ENCODE measurements at regions not wholly inside any gene's neighbourhood (a gene's known extent, or its start where the extent isn't known, plus 50 kb on each side); places are given as distances from the start of the nearest gene placed in this dataset.

GRCh38 chr2:223701761-223702160 is 99.6 kb upstream of the SCG2 start:
- DNase-seq: no peak

DNA sequence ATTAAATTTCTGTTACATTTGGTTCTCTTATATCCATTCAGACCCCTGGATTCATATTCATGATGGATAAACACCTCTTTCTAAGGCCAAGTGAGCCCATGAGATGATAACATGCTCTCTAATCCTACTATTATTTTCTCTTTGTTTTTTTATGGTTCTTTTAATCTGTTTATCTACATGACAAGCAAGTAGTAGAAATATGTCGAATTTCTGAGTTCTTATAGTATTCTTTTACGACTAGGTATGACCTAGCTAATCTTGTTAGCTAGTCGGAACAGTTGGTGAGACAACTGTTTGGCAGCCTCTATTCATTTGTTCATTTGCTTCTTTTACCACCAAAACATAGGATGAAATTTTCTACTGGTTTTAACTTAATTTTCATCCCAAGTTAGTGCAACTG is 98.1 kb upstream of the SCG2 start:
- no peak for DNase-seq

DNA sequence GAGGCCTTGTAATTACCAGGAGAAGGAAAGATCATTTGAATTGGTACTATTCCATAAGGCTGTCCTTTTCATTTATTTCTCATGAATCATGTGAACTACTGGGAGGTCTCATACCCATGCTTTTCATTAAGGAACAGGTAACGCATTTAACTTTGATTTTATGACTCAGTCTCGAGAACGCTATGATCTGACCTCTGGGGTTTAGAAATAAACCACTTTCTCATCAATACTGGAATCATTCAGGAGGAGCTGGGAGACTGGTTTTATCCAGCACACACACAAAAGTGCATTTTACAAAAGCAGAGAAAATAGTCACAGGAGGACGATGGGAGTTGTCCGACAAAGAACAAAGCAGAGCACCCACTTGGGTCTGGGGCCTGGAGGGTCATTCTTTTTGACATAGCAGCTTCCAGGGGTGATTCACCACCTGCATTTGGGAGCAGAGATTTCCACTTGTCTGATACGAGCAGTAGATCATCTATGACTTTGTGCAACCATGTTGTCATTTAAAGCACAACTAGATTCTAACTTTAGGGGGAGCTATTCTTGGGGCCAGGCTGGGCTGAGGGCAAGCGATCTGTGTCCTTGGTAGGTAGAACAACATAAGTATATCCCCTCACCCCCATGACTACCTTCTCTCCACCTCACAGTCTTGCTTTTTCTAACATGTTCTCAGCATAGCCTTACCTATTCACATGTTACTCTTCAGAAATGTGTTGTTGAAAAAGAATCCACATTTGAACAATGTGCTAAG is 95.9 kb upstream of the SCG2 start:
- peak; percentile 41 for DNase-seq

- no peak for DNase-seq
Measured at GRCh38 chr2:223697316-223697891, 95.2 kb upstream of the SCG2 start.

GRCh38 chr2:223696719-223697118 is 94.6 kb upstream of the SCG2 start:
- DNase-seq: peak; percentile 35

- peak; percentile 70 for DNase-seq
Measured at GRCh38 chr2:223692191-223692947, 90.2 kb upstream of the SCG2 start.

DNA sequence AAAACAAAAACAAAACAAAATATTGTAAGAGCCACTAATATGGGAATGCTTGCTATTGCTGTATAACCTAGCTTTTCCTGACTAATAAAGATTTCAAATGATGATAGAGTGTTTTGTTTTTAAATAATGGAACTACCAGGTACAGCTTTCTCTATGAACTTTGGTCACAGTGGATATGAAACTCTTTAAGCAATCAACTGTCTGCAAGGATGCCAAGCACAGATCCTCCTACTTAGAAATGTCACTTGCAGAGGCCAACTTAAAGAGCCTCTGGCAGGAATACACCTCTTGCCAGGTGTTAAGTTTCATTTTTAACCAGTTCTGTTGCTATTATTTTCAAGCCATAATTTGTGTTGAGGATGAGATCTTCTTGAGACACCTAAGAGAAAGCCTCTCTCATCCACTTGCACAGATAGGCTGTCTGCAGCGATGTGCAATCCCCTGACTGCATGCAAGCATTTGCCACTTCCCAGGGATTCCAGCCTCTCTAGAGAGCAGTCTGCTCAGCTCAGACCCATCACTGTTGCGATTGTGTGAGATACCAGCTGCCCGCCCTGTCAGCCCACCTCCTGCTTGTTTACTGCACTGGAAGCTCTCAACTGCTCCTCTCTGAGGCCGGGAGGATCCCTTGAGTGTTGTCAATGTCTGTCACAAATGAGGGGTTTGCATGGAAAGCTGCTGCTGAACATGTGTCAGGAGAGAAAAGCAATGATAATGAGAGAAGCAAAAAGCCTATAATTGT is 86.1 kb upstream of the SCG2 start:
- DNase-seq: no peak

GRCh38 chr2:223681125-223681524 is 79.0 kb upstream of the SCG2 start:
- no peak for DNase-seq

GRCh38 chr2:223674998-223675609 is 72.9 kb upstream of the SCG2 start:
- no peak for DNase-seq

- DNase-seq: no peak
Measured at GRCh38 chr2:223669453-223670225, 67.5 kb upstream of the SCG2 start.

- DNase-seq: no peak
Measured at GRCh38 chr2:223668302-223668998, 66.3 kb upstream of the SCG2 start.

GRCh38 chr2:223654384-223654915 is 52.3 kb upstream of the SCG2 start:
- DNase-seq: peak; percentile 4

DNA sequence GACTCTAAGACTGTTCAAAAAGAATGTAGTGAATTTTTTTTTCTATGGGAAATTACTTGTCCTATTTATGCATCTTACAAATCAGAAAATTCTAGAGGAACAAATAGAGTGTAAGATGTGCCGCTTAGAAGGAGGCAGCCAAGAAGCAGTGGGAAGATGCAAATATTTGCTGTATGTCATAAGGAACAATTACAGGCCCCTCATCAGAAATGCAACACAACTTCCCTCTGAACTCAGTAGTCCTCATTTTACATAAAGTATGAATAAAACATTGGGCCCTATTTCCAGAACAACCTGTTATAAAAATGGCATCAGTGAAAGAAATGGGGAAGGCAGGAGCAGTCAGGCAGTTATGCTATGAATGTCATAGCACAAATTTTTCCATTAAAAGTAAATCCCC is 50.7 kb upstream of the SCG2 start:
- DNase-seq: no peak

DNA sequence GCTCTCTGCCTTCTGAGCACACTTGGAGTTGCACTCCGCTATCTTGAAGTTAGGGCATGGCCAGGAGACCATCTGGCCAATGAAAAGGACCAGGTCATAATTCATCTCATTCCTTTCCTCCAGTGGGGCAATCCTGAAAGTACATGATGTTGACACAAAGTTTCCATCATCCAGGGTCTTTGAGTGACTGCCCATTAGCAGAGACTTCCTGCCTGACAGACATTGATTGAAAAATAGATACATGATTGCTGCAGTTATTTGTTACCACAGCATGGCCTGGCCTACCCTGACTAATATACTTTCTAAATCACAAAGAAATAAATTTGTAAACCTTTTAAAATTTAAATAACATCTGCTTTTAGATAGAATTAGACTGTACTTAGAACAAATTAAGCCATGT is 50.0 kb upstream of the SCG2 start:
- no peak for DNase-seq
